PC-3 (cell line): ENCODE measurements at regions not wholly inside any gene's neighbourhood (a gene's known extent, or its start where the extent isn't known, plus 50 kb on each side); places are given as distances from the start of the nearest gene placed in this dataset.

Experiments used
- EZH2 ChIP-seq: fragments of 300-600 bp; sonication (generic); IDR thresholded peaks from one replicate; pipeline ENCODE4 v1.6.1; 2017; ENCODE audit warnings: antibody characterized with exemption, mild to moderate bottlenecking, low read length; ENCODE audit not compliant: unreplicated experiment
- TF ChIP-seq, protein P1 (sequence below): fragments of 300-600 bp; sonication (generic); conservative IDR thresholded peaks from 2 replicates; pipeline ENCODE4 v1.5.1; 2017; ENCODE audit warnings: antibody characterized with exemption, low read depth, mild to moderate bottlenecking, low read length

DNA sequence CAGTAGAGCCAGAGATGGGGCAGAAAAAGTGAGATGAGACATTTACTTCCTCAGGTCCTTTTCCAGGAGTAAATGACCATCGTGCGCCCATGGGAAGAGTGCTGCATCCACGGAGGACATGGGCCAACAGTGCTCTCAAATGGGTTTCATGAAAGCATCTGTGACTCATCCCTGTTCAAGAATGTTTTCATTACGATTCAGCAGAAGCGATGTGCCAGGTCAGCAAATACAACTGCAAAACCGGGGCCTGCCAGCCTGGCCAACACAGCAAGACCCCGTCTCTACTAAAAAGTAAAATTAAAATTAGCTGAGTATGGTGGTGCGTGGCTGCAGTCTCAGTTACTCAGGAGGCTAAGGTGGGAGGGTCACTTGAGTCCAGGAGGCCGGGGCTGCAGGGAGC lies 125.1 kb downstream of the LY86 start:
- TF ChIP-seq, protein P1, sequence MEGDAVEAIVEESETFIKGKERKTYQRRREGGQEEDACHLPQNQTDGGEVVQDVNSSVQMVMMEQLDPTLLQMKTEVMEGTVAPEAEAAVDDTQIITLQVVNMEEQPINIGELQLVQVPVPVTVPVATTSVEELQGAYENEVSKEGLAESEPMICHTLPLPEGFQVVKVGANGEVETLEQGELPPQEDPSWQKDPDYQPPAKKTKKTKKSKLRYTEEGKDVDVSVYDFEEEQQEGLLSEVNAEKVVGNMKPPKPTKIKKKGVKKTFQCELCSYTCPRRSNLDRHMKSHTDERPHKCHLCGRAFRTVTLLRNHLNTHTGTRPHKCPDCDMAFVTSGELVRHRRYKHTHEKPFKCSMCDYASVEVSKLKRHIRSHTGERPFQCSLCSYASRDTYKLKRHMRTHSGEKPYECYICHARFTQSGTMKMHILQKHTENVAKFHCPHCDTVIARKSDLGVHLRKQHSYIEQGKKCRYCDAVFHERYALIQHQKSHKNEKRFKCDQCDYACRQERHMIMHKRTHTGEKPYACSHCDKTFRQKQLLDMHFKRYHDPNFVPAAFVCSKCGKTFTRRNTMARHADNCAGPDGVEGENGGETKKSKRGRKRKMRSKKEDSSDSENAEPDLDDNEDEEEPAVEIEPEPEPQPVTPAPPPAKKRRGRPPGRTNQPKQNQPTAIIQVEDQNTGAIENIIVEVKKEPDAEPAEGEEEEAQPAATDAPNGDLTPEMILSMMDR = no peak
- no peak for TF ChIP-seq EZH2
